OCI-LY3 (cell line): ENCODE measurements at regions not wholly inside any gene's neighbourhood (a gene's known extent, or its start where the extent isn't known, plus 50 kb on each side); places are given as distances from the start of the nearest gene placed in this dataset.

Experiments used
- CTCF ChIP-seq: fragments of 200-600, 300-600 bp; sonication (generic); IDR thresholded peaks from 2 replicates; pipeline ENCODE4 v1.5.1; 2014; ENCODE audit warnings: antibody characterized with exemption, low read length, low read depth
- EZH2phosphoT487 ChIP-seq: fragments of 200-600 bp; shearing (Covaris generic); IDR thresholded peaks from 2 replicates; pipeline ENCODE4 v1.6.1; 2018; ENCODE audit warnings: antibody characterized with exemption, mixed run types, low read depth

GRCh38 chr5:9785751-9786150 is 155.6 kb upstream of the TAS2R1 start:
- TF ChIP-seq CTCF (no peak), EZH2phosphoT487 (no peak)
